SU-DHL-6 (cell line): ENCODE measurements at regions not wholly inside any gene's neighbourhood (a gene's known extent, or its start where the extent isn't known, plus 50 kb on each side); places are given as distances from the start of the nearest gene placed in this dataset.

ENCODE experiments used
- EZH2phosphoT487 ChIP-seq: fragments of 200-600 bp; sonication (generic), shearing (Covaris generic); conservative IDR thresholded peaks from 2 replicates; pipeline ENCODE4 v1.6.1; 2018; ENCODE audit warnings: mild to moderate bottlenecking, antibody characterized with exemption, low read length, moderate library complexity, mixed read lengths
- TF ChIP-seq, protein P1 (sequence below): fragments of 200-600 bp; sonication (generic); IDR thresholded peaks from one replicate; pipeline ENCODE4 v1.5.1; 2017; ENCODE audit warnings: antibody characterized with exemption, mild to moderate bottlenecking, low read length, moderate library complexity; ENCODE audit not compliant: insufficient read depth, poor library complexity, severe bottlenecking

DNA sequence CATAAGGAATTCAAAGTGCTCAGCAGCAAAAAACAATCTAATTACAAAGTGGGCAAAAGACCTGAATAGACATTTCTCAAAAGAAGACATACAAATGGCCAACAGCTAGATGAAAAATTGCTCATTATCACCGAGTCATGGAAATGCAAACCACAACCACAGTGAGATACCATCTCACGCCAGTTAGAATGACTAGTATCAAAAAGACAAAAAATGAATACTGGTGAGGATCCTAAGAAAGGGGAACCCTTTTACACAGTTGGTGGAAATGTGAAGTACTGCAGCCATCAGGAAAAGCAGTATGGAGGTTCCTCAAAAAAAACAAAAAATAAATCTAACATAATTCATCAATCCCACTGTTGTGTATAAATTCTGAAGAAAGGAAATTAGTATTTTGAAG is 1206.1 kb downstream of the EFNB2 start:
- TF ChIP-seq, protein P1, sequence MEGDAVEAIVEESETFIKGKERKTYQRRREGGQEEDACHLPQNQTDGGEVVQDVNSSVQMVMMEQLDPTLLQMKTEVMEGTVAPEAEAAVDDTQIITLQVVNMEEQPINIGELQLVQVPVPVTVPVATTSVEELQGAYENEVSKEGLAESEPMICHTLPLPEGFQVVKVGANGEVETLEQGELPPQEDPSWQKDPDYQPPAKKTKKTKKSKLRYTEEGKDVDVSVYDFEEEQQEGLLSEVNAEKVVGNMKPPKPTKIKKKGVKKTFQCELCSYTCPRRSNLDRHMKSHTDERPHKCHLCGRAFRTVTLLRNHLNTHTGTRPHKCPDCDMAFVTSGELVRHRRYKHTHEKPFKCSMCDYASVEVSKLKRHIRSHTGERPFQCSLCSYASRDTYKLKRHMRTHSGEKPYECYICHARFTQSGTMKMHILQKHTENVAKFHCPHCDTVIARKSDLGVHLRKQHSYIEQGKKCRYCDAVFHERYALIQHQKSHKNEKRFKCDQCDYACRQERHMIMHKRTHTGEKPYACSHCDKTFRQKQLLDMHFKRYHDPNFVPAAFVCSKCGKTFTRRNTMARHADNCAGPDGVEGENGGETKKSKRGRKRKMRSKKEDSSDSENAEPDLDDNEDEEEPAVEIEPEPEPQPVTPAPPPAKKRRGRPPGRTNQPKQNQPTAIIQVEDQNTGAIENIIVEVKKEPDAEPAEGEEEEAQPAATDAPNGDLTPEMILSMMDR: no peak
- no peak for TF ChIP-seq EZH2phosphoT487
